ENCODE measurements at regions not wholly inside any gene's neighbourhood (a gene's known extent, or its start where the extent isn't known, plus 50 kb on each side); places are given as distances from the start of the nearest gene placed in this dataset.

DNA sequence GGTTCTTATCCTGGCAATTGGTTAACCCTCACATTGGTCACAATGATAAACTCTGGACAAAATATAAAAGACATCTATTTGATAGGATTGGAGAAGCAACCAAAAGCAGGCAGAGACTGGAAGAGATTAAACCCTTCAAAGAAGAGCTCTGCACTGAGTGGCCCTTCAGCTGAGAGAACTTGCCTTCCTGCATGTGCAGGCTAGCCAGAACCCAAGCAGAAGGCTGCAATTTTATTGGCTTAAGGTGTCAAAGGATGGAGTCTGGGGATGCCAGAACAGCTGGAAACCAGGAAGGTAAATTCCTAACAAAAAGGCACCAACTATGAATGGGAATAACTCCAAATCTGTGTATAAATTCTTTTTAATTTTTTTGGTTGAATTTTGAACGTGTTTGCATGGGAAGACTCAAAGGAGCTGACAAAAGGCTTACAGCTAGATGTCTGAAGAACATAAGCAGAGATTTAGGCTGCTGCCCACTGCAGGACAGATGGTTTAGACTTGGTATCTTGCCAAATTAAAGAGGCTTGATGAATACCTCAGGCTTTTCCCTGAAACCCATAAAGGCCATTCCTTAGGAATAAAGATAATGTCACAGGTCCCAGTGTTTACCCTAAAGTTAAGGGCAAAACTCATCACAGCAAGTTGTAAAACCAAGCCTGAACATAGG lies 66.3 kb downstream of the NR2F1 start:
- Mint-ChIP-seq H3K4me3 (no peak overlapping the region), H3K27me3 (no peaks in the 10 kb centered on the region), H3K4me1 (no peaks in the 10 kb centered on the region), H3K27ac (no peak overlapping the region), H3K36me3 (ENCODE audit: low read depth) (no peaks in the 10 kb centered on the region), H3K9me3 (no peaks in the 10 kb centered on the region)
- ATAC-seq (replicated peaks) = no peak

DNA sequence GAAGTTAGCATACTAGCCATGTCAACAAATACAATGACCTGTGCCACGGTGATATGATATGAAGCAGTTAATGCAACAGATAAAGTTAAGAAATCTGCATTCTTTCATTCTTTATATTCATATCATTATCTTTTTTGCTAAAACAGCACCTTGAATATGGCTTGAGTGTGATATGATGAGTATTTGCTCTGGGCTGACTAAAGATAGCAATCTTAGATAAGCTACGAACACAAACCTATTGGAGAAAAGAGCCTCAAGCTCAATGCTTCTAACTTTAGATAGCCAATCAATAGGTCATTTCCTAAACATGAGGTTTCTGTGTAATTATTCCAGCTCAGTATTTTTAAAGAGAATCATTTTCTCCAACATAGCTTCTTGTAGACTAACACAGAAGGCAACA lies 61.7 kb downstream of the NR2F1 start:
- Mint-ChIP-seq H3K36me3 (ENCODE audit: low read depth) (no peaks in the 10 kb centered on the region), H3K9me3 (no peaks in the 10 kb centered on the region), H3K27me3 (no peaks in the 10 kb centered on the region), H3K27ac (no peak overlapping the region), H3K4me1 (no peaks in the 10 kb centered on the region), H3K4me3 (no peak overlapping the region)
- ATAC-seq (replicated peaks) = no peak
